ENCODE measurements at regions not wholly inside any gene's neighbourhood (a gene's known extent, or its start where the extent isn't known, plus 50 kb on each side); places are given as distances from the start of the nearest gene placed in this dataset.

DNA sequence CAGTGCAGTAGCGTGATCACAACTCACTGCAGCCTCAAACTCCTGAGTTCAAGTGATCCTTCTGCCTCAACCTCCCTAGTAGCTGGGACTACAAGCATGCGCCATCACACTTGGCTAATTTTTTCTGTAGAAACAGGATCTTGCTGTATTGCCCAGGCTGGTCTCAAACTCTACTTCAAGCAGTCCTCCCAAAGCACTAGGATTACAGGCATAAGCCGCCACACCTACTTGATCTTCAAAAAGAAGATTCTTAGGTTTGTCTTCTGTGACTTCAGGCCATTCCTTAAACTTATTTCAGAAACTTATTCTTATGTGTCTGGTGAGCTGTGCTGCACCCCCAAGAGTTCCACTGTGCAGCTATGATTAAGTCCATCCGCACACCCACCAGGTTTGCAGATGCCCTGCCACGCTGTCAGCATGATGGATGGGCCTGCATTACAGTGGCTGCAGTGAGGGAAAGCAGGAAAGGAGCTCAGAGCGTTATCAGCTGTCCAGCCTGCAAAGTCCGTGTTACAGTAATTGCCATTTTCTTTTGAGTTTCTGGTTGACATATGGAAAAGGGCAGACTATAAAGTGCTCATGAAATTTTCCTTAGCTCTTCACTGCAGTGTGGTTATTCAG is 146.6 kb downstream of the AASDH start:
- DNase-seq, result no peak

DNA sequence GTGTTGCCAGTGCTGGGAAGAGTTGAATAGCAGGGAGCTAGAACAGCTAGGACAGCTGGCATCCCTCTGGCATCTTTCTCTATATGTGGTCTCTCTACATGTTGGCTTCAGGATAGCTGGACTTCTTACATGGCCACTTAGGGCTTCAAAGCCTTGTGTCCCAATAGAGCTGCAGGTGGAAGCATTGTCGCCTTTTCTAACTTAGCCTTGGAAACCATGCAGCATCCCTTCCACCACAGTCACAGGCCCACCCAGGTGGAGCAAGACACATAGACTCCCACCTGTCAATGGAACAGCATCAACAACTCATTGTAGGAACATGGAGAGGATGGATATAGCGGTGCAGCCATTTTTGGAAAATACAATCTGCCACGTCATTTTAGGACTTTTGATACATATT is 149.0 kb downstream of the AASDH start:
- DNase-seq, result no peak

DNA sequence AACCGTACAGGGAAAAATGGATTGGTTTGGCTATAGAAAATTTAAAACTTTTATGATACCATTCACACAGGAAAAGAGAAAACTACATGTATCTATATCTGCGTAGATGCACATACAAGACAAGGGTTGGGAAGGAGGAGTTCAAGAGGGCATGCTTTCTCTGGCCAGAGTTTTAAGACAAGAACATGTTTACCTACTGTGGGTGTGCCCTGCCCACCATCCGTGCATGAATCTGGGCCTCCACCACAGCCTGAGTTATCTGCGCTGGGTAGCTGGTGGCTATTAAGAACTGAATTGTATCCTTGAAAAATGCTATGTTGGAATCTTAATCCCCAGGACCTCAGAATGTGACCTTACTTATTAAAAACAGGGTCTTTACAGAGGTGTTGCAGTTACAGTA is 151.6 kb downstream of the AASDH start:
- DNase-seq, result no peak

DNA sequence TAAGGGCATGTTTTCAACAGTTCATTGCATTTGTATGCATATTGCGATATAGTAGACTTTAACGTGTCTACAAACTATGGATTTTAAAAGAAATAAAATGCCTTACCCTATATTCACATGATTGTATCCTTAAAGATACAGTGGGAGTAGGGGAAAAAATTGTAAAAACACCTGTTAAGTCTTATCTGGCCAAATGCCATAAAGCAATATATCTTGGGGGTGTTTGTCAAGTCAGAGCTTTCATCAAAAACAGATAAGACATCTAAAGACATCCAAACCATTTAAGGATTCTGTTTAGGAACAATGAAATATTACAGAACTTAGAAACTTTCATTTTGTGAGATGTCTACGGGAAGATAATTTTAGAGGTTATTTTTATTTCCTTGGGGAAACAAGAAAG is 152.3 kb downstream of the AASDH start:
- DNase-seq, result no peak

DNA sequence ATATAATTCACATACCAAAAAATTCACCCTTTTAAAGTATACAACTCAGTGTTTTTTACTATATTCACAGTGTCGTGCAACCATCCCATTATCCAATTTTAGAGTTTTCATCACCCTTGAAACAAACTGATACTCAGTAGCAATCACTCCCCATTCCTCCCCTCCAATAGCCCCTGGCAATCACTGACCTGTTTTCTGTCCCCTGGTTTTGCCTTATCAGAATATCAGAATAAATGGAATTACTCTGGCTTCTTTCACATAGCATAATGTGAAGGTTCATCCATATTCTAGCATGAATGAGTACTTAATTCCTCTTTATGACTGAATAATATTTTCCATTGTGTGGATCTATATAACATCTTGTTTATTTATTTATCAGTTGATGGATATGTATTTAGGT is 153.2 kb downstream of the AASDH start:
- DNase-seq, result no peak

DNA sequence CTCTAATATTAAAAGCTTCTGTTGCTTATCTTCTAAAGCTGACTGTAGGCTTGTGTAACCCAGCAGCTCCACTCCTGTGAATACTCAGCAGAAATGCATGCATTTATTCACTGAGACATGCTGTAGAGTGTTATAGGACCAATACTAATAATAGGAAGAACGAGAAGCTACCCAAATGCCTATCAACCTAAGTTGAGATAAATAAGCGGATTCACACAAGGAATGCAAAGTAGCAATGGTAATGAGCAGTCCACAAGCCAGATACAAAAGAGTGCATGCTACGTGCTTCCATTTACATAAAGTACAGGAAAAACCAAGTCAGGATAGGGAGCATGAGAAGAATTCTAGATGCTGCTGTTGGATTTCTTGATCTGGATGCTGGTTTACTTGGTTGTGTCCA is 155.9 kb downstream of the AASDH start:
- DNase-seq, result no peak

DNA sequence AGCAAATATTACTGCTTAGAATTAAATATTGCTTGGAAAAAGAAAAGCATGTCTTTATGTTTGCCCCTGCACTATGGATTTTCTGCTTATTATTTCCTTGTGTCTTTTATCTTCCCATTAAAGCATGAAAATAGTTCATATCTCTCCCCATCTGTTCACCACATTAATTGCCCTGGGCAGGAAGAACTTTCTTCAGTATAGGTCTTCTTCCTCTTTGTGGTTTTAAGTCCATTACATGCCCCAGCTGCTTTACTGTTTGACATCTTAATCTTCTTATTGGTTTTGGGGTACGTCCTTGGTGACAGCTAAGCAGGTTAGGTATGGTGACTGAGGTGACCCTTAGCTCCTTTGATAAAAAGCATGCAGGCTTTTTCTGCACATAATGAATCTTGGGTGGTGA is 157.3 kb downstream of the AASDH start:
- DNase-seq, result no peak

DNA sequence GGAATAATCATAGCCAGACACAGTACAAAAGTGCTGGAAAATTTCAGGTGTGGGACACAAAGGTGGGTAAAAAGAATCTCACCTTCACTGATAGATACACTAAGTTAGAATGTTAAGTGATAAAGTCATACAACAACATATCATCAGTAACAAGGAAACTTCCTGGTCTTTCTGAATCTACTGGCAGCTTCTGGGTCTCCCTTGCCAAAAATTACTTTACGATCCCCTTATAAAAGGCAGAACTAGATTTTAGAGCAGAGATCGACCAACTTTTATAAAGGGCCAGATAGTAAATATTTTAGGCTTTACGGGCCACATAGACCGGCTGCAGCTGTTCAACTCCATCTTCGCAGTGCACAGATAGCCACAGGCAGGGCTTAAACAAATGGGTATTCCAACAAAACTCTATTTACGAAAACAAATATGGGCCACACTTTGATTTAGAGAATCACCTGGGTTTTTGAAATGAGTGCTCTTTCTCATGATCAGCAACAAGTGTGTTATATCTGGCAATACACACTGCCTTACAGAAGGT is 159.9 kb downstream of the AASDH start:
- DNase-seq, result no peak

DNA sequence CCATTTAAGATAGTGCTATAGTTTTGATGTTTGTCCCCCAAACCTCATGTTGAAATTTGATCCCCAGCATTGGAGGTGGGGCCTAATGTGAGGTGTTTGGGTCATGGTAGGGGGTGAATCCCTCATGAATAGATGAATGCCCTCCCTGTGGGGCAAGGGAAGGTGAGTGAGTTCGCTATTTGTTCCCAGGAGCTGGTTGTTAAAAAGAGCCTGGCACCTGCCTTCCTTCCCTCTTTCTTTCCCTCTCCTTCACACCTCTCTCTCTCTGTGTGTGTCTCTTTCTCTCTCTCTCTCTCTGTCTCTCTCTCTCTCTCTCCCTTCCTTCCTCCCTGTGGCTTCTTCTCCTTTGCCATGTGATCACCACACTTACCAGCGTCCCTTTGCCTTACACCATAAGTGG is 160.7 kb downstream of the AASDH start:
- no peak for DNase-seq

DNA sequence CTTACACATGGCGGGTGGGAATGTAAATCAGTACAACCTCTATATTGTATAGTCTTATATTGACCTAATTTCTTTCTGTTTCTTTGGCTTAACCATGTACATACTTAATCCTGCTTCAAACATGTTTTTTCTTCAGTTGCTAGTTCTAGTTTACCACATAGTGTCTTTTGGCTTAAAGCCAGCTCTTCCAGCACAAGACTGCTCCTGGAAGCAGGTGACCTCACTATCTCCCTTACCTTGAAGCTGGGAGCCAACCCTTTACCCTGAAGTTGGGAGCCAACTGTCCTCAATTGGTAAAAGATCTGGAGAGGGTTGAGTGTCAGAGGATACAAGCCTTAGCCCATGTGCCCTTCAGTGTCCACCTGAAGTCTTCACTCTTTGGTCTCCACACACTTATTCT is 162.7 kb downstream of the AASDH start:
- DNase-seq, result no peak

DNA sequence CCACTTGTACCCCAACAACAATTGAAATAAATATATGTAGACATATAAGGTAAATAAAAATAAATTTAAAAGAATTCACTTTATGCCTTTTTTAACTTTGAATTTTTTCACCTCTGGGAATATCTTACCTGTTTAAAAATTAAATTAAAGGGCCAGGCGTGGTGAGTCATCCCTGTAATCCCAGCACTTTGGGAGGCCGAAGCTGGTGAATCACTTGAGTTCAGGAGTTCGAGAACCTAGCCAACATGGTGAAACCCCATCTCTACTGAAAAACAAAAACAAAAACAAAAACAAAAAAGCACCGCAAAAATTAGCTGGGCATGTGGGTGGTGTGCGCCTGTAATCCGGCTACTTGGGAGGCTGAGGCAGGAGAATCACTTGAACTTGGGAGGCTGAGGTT is 164.8 kb downstream of the AASDH start:
- no peak for DNase-seq

DNA sequence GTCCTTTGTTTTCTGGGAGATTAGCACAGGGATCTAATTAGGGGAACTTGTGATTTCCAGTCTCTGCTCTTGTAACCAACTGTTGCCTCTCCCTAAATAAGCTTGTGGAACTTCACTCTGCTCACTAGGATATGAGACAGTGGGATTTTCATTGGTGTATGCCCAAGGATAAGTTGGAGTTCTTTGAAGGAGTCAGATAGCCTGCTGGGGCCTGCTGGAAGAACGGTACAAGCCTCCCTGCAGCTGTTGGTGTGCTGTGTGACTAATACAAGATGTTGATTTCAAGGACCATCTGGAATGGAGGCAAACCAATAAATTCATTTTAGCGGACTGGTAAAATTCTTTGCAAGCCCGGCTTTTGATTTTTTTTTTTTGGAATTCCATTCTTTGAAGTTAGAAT is 167.0 kb downstream of the AASDH start:
- no peak for DNase-seq

DNA sequence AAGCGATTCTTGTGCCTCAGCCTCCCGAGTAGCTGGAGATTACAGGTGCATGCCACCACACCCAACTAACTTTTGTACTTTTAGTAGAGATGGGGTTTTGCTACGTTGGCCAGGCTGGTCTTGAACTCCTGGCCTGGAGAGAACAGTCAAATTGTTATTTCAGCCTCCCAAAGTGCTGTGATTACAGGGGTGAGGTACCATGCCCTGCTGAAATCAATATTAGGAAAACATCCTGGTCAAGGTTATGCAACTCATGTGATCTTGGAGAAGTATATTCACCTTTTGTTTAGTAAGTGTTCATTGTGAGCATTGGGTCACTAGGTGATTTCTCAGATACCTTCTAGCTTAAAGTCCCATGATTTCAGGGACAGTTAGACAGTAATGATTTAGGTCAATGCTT is 167.8 kb downstream of the AASDH start:
- no peak for DNase-seq

DNA sequence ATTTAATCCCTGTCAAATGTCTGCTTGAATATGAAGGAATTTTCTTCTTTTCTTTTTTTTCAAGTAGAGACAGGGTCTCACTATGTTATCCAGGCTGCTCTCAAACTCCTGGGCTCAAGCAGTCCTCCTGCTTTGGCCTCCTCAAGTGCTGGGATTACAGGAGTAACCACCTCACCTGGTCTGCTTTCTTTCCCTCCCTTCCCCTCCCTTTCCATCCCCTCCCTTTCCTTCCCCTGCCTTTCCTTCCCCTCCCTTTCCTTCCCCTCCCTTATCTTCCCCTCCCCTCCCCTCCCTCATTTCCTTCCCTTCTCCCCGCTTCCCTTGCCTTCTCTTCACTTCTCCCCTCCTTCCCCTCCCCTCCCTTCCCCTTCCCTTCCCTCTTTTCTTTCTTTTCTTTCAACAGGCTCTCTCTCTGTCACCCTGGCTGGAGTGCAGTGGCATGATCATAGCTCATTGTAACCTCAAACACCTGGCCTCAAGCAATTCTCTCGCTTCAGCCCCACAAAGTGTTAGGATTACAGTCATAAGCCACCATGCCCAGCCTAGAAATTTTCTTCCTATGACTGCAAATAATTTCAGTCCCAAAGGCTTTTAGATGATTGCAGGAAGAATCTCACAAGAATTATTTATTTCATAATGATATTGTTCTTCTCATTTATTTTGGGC is 168.9 kb downstream of the AASDH start:
- DNase-seq, result no peak

DNA sequence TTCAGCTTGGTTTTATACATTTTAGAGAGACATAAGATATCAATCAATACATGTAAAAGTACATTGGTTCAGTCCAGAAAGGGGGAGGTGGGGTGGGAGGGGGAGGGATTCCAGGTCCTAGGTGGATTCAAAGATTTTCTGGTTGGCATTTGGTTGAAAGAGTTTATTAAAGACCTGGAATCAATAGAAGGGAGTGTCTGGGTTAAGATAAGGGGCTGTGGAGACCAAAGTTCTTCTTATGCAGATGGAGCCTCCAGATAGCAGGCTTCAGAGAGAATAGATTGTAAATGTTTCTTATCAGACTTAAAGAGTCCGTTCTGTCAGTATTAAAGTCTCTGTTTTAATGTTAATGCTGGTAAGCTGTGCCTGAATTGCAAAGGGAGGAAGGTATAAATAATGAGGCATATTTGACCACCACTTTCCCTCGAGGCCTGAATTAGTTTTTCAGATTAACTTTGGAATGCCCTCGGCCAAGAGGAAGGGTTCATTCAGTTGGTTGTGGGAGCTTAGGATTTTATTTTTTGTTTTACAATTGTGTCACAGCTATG is 169.9 kb downstream of the AASDH start:
- no peak for DNase-seq

DNA sequence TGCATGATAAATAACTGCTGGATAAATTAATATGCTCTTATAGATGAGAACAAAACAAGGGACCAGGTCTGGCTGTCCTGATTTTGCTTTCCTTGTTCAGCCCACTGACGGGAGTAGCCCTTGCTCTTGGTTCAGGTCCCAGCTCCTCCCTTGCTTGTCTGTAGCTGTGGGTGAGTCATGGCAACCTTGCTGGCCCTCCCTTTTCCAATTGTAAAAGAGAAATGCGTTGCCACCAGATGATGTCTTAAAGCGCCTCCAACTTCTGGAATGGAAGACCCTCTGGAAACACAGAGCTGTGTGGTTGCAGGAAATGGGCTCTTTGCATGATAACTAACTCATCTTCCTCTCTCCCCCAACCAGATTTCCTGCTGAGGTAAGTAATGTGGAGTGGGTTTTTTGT is 171.4 kb downstream of the AASDH start:
- peak in 3 of 51 donors; percentile 0 to 7 (median 5) for DNase-seq

DNA sequence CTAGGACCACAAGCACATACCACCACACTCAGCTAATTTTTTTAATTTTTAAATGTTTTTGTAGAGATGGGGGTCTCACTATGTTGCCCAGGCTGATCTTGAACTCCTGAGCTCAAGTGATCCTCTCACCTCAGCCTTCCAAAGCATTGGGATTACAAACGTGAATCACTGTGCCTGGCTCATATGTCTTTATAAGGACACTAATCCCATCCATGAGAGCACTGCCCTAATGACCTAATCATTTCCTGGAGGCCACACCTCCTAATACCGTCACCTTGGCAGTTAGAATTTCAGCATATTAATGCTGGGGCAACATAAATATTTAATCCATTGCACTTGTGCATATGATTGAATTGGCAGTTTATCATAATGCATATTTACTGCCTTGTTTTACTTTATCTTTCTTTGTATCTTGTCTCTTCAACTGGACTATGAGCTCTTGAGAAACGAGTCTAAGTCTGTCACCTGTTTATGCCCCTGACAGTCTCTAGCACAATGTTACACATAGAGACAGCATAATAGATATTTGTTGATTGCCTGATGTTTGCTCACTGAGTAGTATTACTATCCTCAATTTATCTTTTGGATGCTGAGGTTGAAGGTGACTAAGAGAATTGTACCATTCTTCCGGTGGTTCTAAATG is 172.0 kb downstream of the AASDH start:
- no peak for DNase-seq

DNA sequence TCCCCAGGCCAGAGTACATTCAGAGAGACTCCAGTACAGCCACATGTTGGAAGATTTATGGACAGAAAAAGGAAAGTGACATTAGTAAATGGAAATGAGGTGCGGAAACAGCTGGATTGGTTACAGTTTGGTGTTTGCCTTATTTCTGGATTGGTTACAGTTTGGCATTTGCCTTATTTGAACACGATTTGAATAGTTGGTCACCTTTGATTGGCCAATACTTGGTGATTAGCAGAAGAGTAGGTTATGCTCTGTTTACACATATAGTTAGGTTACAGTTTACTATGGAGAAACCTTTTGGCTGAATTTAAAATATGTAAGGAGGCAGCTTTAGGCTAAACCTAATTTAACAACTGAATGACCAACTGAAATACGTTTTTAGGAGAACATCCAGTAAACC is 173.7 kb downstream of the AASDH start:
- no peak for DNase-seq

DNA sequence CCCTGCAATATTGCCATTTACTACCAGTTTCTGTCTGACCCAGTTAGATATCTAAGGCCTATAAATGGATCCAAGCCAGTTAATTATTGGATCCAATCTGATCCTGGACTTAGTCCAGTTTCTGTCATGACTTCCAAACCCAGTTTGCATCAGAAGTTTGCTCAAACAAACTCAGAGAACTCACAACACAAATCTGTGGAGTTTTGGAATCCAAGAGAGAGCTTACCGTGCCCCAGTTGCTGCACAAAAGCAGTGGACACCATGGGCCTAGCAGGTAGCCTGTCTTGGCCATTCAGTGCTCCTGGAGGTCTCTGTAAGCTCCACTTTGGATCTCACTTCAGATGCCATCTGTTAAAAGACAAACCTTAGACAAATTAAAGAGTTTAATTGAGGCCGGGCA is 174.5 kb downstream of the AASDH start:
- DNase-seq, result no peak

DNA sequence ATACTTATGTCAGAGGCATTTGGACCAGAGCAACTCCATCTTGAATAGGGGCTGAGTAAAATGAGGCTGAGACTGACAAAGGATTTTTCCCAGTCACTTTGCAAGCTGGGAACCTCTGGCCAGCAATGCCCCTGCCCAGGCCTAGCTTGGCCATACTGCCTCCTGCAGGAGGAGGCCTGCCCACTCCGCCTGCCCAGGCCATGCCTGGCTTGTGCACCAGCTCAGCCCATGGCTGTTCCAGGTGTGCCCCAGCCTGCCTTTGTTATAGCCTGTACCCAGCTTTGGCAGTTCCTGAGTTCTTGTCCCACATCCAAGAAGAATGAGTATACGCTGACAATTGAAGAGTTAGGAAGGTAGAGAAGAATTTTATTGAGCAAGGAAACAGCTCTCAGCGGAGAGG is 176.1 kb downstream of the AASDH start:
- DNase-seq, result no peak

DNA sequence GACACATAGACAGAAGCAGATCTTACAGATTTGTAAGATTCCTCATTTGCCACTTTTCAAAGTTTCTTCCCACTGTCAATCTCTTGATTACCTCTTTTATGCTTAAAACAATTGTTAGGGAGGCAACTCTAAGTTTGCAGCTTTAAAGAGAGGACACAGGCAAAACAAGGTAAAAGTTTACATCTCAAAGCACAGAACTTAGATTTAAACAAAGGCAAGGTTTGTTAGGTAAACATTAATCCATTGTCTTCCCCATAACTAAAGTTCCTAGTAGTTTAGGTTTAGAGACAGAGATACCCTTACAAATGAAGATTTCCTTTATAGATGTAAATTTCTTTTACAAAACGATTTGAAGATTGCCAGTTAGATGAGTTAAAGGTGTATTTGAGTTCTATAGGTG is 176.9 kb downstream of the AASDH start:
- no peak for DNase-seq

DNA sequence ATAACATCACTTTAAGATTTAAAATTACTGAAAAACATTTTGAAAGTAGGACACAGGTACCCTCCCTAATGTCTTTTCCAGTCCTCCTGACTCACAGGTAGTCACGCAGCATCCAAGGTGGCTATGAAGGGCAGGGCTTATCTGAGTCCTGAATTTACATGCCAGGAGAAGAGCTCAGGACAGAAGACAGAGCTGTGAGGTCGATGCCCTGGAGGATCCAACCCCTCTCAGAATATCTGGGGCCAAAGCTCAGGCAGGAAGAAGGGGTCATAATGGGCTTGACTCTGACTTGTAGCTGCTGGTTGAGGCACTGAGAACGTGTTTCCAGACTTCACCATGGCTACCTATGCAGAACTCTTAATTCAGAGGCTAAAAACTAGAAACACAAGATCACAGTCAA is 177.5 kb downstream of the AASDH start:
- no peak for DNase-seq

DNA sequence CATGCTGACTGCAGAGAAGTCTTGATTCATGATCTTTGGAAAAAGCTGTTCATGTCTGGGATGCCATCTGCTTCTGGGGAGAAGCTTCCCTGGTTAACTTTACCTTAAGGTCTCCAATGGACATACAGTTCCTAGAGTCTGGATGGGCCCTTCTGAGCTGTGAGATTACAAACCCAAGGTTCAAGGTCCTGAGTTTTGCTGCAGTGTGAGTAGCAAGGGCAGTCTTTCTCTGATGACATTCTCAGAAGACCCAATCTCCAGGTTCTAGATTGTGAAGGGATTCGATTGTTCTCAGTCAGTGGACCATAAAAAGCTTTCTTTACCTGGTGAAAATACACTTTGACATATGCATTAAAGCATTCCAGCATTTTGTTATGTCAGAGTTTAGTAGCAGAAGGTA is 179.2 kb downstream of the AASDH start:
- DNase-seq, result no peak

Data from hypothalamus (tissue), 51 donors.